ENCODE measurements at regions not wholly inside any gene's neighbourhood (a gene's known extent, or its start where the extent isn't known, plus 50 kb on each side); places are given as distances from the start of the nearest gene placed in this dataset.

DNA sequence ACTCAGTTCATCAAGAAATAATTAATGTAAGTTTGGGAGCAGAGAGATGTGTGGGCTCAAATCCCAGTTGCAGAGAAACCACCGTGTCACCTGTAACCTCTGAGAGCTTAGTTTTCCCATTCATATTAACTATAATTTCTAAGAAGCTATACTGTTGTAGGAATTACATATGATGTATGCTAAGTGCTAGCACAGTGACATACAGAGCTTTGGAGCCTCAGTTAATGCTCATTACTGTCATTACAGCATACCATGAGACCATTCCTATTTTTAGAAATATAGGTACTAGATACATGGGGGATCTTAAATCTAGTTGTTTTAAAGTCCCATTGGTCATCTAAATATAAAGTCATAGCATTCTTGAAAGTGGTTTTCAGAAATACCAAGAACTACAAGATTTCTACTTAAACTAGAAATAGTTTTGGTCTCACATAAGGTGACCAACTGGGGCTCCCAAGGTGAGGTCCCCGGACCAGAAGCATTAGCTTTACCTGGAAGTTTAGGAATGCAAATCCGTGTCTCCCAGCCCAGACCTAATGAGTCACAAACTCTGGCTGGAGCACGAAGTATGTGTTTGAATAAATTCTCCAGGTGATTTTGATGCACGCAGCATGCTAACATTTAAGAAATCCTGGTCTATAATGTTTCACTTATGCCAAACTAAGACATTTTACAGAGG, 144.6 kb downstream of the LACC1 start:
- WGBS, 2 donors (ENCODE audit: low coverage in 1 of 2): 90 to 92% methylated on average over 5 of the region's 5 CpGs
- no peak for DNase-seq
- H3K27me3 ChIP-seq: no peaks in the 10 kb centered on the region
- TF ChIP-seq EP300 (IDR thresholded peaks at IDR 0.05; ENCODE audit: low read depth): no peak
- TF ChIP-seq POLR2AphosphoS5 (IDR thresholded peaks at IDR 0.05): no peak
- TF ChIP-seq, protein P1, sequence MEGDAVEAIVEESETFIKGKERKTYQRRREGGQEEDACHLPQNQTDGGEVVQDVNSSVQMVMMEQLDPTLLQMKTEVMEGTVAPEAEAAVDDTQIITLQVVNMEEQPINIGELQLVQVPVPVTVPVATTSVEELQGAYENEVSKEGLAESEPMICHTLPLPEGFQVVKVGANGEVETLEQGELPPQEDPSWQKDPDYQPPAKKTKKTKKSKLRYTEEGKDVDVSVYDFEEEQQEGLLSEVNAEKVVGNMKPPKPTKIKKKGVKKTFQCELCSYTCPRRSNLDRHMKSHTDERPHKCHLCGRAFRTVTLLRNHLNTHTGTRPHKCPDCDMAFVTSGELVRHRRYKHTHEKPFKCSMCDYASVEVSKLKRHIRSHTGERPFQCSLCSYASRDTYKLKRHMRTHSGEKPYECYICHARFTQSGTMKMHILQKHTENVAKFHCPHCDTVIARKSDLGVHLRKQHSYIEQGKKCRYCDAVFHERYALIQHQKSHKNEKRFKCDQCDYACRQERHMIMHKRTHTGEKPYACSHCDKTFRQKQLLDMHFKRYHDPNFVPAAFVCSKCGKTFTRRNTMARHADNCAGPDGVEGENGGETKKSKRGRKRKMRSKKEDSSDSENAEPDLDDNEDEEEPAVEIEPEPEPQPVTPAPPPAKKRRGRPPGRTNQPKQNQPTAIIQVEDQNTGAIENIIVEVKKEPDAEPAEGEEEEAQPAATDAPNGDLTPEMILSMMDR (IDR thresholded peaks at IDR 0.05): no peak
- no peak for TF ChIP-seq POLR2A (IDR thresholded peaks at IDR 0.05)
- H3K4me1 ChIP-seq: no peaks in the 10 kb centered on the region
- H3K9me3 ChIP-seq: no peaks in the 10 kb centered on the region
- no peak overlapping the region for H3K27ac ChIP-seq
- intact Hi-C loops (cut with DNase I; ENCODE audit: low total_unique reads) (no loop called here), in situ Hi-C loops (cut with MboI; ENCODE audit: low pct_ligation_motif_present in 1 of 4, low pct_unique_long_range_greater_than_20kb in 1 of 4, low sequenced_read_pairs in 3 of 4) (no loop called here)
- no peaks in the 10 kb centered on the region for H3K36me3 ChIP-seq
- H3K4me3 ChIP-seq: no peak overlapping the region

DNA sequence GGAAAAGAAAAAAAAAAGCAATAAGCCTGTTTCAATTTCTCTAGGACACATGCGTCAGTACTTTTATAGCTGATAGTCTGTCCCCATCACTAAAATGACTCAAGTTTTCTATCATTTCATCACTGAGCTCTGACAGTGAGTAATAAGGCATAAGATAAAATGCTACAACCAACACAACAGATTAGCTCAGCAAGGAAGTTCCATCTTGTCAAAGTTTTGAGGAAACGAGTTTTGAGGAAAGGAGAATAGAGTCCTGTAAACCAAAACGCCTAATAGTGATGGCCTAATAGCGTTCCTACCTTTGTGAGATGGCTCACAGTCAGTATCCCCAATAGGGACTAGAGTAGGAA, 145.1 kb downstream of the LACC1 start:
- no peaks in the 10 kb centered on the region for H3K36me3 ChIP-seq
- no peak for DNase-seq
- H3K27me3 ChIP-seq: no peaks in the 10 kb centered on the region
- intact Hi-C loops (cut with DNase I; ENCODE audit: low total_unique reads): no loop called here
- in situ Hi-C loops (cut with MboI; ENCODE audit: low pct_ligation_motif_present in 1 of 4, low pct_unique_long_range_greater_than_20kb in 1 of 4, low sequenced_read_pairs in 3 of 4): loop anchor here in 1 of 4 donors (25.0 kb wide), 1 partner anchor 113 kb away; no protein-coding TSS in a partner anchor
- H3K4me1 ChIP-seq: no peaks in the 10 kb centered on the region
- no peak for TF ChIP-seq POLR2AphosphoS5 (IDR thresholded peaks at IDR 0.05)
- TF ChIP-seq, protein P1 (IDR thresholded peaks at IDR 0.05): no peak
- no peak for TF ChIP-seq POLR2A (IDR thresholded peaks at IDR 0.05)
- TF ChIP-seq EP300 (IDR thresholded peaks at IDR 0.05; ENCODE audit: low read depth): no peak
- H3K27ac ChIP-seq: no peak overlapping the region
- WGBS, 2 donors (ENCODE audit: low coverage in 1 of 2): 70 to 77% methylated on average over 3 to 4 of the region's 4 CpGs
- H3K4me3 ChIP-seq: no peak overlapping the region
- H3K9me3 ChIP-seq: no peaks in the 10 kb centered on the region

DNA sequence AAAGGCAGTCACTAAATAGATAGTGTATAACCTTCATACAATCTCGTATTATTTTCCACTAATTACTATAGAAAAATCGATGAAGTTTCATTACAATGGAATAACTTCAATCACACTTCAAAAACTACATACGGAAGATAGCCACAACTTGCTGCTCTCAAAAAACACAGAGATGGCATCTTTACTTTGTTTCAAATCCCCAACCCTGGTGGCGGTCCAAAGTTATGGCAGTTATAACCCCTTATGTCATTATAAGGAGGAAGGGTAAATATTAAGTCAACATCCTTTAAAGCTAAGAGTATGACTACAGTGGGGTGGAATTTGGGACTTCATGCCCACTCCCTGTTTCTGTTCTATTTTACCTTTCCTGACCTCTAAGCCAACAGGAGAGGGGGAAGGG, 146.5 kb downstream of the LACC1 start:
- DNase-seq: no peak
- in situ Hi-C loops (cut with MboI; ENCODE audit: low pct_ligation_motif_present in 1 of 4, low pct_unique_long_range_greater_than_20kb in 1 of 4, low sequenced_read_pairs in 3 of 4): loop anchor here in 1 of 4 donors (25.0 kb wide), 1 partner anchor 114 kb away; no protein-coding TSS in a partner anchor

DNA sequence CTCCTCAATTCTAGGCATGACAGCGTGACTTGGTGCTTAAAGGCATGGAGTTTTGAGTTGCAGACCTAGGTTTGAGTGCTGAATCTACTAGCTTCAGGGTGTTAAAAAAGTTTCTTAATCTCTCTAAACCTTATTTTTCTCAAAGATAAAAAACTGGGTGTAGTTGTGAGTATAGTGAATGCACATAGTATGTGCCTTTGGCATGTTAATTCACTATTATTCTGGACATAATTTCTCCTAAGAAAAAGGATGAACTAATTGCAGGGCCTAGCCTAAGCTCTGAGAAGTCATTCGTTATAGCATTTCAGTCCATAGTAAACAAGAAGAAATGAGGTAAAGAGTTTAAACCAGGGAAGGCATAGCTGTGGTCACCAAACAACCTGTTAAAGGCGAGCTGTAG, 149.0 kb downstream of the LACC1 start:
- no peak for DNase-seq
- no peaks in the 10 kb centered on the region for H3K27me3 ChIP-seq
- 81 to 86% methylated on average over 3 of the region's 3 CpGs for WGBS, 2 donors (ENCODE audit: low coverage in 1 of 2)
- intact Hi-C loops (cut with DNase I; ENCODE audit: low total_unique reads) (no loop called here), in situ Hi-C loops (cut with MboI; ENCODE audit: low pct_ligation_motif_present in 1 of 4, low pct_unique_long_range_greater_than_20kb in 1 of 4, low sequenced_read_pairs in 3 of 4) (loop anchor here in 1 of 4 donors (25.0 kb wide), 1 partner anchor 116 kb away; no protein-coding TSS in a partner anchor)
- H3K36me3 ChIP-seq: no peaks in the 10 kb centered on the region
- no peaks in the 10 kb centered on the region for H3K9me3 ChIP-seq
- H3K4me1 ChIP-seq: no peaks in the 10 kb centered on the region
- TF ChIP-seq POLR2AphosphoS5 (IDR thresholded peaks at IDR 0.05) (no peak), EP300 (IDR thresholded peaks at IDR 0.05; ENCODE audit: low read depth) (no peak), POLR2A (IDR thresholded peaks at IDR 0.05) (no peak)
- TF ChIP-seq, protein P1 (IDR thresholded peaks at IDR 0.05): no peak
- H3K27ac ChIP-seq: no peak overlapping the region
- no peak overlapping the region for H3K4me3 ChIP-seq

More for the DNA sequence above, 146.5 kb downstream of the LACC1 start:
- H3K36me3 ChIP-seq: no peaks in the 10 kb centered on the region
- 87 to 91% methylated on average over 4 of the region's 4 CpGs for WGBS, 2 donors (ENCODE audit: low coverage in 1 of 2)
- H3K4me1 ChIP-seq: no peaks in the 10 kb centered on the region
- TF ChIP-seq EP300 (IDR thresholded peaks at IDR 0.05; ENCODE audit: low read depth) (no peak), POLR2A (IDR thresholded peaks at IDR 0.05) (no peak), POLR2AphosphoS5 (IDR thresholded peaks at IDR 0.05) (no peak)
- TF ChIP-seq, protein P1 (IDR thresholded peaks at IDR 0.05): no peak
- H3K4me3 ChIP-seq: no peak overlapping the region
- H3K27ac ChIP-seq: no peak overlapping the region
- H3K27me3 ChIP-seq: no peaks in the 10 kb centered on the region
- no peaks in the 10 kb centered on the region for H3K9me3 ChIP-seq
- intact Hi-C loops (cut with DNase I; ENCODE audit: low total_unique reads): no loop called here

All from transverse colon (tissue), 4 donors.